ENCODE measurements at regions not wholly inside any gene's neighbourhood (a gene's known extent, or its start where the extent isn't known, plus 50 kb on each side); places are given as distances from the start of the nearest gene placed in this dataset.

DNA sequence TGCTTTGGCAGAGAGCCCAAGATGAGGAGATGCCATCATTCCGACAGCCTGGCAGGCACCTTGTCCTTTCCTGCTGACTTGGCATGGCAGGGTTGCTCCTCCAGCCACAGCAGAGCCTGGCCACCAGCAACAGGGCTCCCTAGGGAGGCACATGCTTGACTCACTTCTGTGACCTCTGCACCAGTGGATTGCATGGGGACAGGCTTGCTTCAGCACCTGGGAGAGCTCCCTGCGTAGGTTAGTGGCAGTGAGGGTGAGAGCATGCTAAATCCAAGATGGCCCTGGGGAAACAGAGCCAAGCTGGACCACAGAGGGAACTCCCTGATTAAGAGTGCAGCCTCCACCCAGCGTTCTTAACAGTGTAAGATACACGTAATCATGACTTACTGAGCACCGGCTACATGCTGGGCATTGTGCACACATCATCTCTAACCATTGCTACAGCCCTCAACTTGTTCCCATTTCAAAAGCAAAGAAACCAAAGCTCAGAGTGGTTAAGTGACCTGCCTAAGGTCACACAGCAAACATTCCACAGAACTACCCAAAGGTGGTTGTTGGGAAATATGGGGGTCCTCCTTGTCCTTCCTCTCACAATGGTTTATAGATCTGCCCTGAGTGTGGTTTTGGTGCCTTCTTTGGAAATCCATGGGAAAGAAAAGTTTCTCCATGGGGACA, 116.6 kb upstream of the UQCRFS1 start:
- TF ChIP-seq, protein P1, sequence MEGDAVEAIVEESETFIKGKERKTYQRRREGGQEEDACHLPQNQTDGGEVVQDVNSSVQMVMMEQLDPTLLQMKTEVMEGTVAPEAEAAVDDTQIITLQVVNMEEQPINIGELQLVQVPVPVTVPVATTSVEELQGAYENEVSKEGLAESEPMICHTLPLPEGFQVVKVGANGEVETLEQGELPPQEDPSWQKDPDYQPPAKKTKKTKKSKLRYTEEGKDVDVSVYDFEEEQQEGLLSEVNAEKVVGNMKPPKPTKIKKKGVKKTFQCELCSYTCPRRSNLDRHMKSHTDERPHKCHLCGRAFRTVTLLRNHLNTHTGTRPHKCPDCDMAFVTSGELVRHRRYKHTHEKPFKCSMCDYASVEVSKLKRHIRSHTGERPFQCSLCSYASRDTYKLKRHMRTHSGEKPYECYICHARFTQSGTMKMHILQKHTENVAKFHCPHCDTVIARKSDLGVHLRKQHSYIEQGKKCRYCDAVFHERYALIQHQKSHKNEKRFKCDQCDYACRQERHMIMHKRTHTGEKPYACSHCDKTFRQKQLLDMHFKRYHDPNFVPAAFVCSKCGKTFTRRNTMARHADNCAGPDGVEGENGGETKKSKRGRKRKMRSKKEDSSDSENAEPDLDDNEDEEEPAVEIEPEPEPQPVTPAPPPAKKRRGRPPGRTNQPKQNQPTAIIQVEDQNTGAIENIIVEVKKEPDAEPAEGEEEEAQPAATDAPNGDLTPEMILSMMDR (conservative IDR thresholded peaks at IDR 0.05; ENCODE audit: control insufficient read depth, insufficient read depth, low read depth, low read length) = no peak
- no peak overlapping the region for H3K4me3 ChIP-seq (ENCODE audit: control insufficient read depth, low read depth, low read length)
- DNase-seq (ENCODE audit: low read depth) = no peak

DNA sequence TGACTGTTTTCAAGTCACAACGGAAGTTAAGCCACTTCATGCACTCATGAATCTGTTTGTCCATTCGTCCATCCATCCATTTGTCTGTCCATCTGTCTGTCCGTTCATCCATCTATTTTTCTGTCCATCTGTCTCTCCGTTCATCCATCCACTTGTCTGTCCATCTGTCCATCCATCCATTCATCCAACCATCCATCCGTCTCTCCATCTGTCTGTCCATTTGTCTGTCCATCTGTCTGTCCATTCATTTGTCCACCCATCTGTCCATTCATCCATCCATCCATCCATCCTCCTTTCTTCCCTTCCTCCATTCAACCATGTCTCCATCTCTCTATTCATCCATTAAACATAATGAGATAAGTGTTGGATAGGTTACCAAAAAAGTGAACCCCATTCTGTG, 123.5 kb upstream of the UQCRFS1 start:
- no peak overlapping the region for H3K4me3 ChIP-seq (ENCODE audit: control insufficient read depth, low read depth, low read length)
- DNase-seq (ENCODE audit: low read depth) = no peak
- TF ChIP-seq, protein P1 (conservative IDR thresholded peaks at IDR 0.05; ENCODE audit: control insufficient read depth, insufficient read depth, low read depth, low read length) = no peak

DNA sequence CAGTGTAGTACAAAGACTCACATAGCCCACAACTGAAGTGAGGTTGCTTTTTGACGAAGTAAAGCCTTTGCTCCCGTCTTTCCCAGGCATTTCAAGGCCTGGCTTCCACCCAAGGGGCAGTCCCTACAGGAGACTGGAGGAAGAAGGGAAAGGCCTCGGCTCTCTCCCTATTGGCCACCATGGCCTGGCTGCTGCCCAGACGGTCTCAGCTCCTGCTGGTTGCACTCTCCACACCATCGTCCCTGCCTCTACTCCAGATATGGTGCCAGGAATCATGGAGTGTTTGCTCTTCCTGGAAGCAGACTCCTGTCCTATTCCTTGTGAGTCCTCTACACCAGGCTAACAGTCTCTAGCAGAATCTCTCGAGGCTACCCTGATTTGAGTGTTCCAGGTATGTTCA, 124.1 kb upstream of the UQCRFS1 start:
- no peak overlapping the region for H3K4me3 ChIP-seq (ENCODE audit: control insufficient read depth, low read depth, low read length)
- no peak for DNase-seq (ENCODE audit: low read depth)
- TF ChIP-seq, protein P1 (conservative IDR thresholded peaks at IDR 0.05; ENCODE audit: control insufficient read depth, insufficient read depth, low read depth, low read length) = no peak

DNA sequence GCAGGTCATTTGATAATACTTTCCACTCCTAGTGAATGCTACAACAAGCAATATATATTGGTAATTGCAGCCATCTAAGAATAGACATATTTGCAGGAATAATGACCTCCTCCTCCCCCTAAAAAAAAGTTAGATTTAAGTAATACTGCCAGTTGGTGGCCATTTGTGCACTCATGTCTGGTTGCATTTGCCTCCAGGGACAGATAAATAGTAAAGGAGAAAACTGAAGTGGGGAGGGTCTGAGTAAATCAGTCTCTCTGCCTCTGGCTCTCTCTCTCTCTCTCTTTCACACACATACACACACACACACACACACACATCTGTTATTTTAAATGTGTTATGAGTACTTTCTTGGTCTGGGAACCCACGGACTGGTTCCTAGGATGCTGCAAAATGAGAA, 125.5 kb upstream of the UQCRFS1 start:
- no peak for DNase-seq (ENCODE audit: low read depth)
- TF ChIP-seq, protein P1 (conservative IDR thresholded peaks at IDR 0.05; ENCODE audit: control insufficient read depth, insufficient read depth, low read depth, low read length) = no peak
- no peak overlapping the region for H3K4me3 ChIP-seq (ENCODE audit: control insufficient read depth, low read depth, low read length)

DNA sequence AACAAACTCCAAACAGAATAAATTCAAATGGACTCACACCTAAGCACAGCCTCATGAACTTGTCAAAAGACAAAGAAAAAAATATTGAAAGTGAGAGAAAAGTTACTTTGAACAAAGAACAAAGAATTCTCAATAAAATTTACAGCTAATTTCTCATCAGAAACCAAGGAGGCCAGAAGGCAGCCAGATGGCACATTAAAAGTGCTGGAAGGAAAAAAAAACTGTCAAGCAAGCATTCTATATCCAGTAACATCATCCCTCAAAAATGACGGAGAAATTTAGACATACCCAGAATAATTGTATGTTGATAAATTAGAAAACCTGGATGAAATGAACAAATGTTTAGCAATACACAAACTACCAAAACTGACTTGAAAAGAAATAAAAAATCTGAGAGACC, 129.8 kb upstream of the UQCRFS1 start:
- no peak overlapping the region for H3K4me3 ChIP-seq (ENCODE audit: control insufficient read depth, low read depth, low read length)
- TF ChIP-seq, protein P1 (conservative IDR thresholded peaks at IDR 0.05; ENCODE audit: control insufficient read depth, insufficient read depth, low read depth, low read length) = no peak
- no peak for DNase-seq (ENCODE audit: low read depth)

DNA sequence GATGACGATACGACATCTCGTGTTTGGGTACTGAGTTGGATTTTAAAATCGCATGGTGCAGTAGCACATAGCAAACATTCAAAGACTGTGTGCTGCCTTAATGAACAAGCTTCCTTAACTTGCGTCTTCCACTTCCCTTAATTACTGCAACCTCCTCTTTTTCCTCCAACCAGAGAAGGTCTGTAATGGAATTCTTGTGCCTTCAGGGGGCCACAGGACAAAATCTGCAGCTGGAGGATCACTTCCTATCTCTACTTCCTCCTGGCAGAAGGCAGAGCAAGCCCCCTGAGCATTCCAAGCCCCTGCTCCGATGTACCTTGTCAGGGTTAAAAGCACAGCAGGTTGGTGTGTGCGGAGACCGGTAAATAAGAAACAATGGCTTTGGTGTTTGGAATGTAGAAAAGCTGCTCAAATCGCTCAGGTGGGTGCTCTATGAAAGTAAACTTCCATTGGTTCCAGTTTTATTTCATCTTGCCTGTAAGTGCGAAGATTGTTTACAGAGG, 151.3 kb upstream of the UQCRFS1 start:
- TF ChIP-seq, protein P1 (conservative IDR thresholded peaks at IDR 0.05; ENCODE audit: control insufficient read depth, insufficient read depth, low read depth, low read length) = no peak
- DNase-seq (ENCODE audit: low read depth) = no peak
- no peak overlapping the region for H3K4me3 ChIP-seq (ENCODE audit: control insufficient read depth, low read depth, low read length)
